ENCODE measurements at regions not wholly inside any gene's neighbourhood (a gene's known extent, or its start where the extent isn't known, plus 50 kb on each side); places are given as distances from the start of the nearest gene placed in this dataset.

DNA sequence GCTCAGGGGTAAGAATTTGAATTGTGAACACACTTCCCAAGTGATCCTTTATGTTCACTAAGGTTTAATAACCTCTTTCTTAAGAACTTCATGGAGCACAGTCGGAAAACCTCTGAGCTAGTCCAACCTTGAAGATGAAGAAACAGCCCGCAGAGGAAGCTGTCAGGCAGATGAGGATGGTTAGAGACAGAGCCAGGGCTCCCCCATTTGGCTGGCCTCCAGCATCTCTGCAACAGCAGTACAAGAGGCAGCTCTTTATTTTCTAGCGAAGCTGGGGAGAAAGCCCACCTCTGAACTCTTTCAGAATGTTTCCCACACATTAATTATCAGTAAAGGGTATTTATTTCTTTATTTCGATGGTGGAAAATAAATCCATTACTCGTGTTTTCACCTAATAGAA, 350.8 kb downstream of the DMRT2 start:
- Histone ChIP-seq H3F3A (replicated peaks; ENCODE audit: insufficient read depth) (no peaks in the 10 kb centered on the region), H3K27me3 (ENCODE audit: insufficient read depth) (no peaks in the 10 kb centered on the region), H3K4me1 (ENCODE audit: control insufficient read depth in 1 of 2, insufficient read depth in 2 of 2, low read depth in 1 of 2, low read length in 1 of 2) (no peaks in the 10 kb centered on the region), H3K79me2 (ENCODE audit: insufficient read depth) (no peaks in the 10 kb centered on the region), H2AFZ (ENCODE audit: low read depth) (no peak overlapping the region), H3K9me3 (no peaks in the 10 kb centered on the region), H3K4me3 (ENCODE audit: low read depth in 2 of 2, low read length in 1 of 2) (no peak overlapping the region), H3K9me2 (no peaks in the 10 kb centered on the region), H3K27ac (ENCODE audit: low read depth in 2 of 2, low read length in 1 of 2) (no peak overlapping the region), H4K20me1 (ENCODE audit: insufficient read depth) (no peaks in the 10 kb centered on the region), H3K9ac (no peak overlapping the region), H3K36me3 (replicated peaks in 1 of 2; ENCODE audit: control insufficient read depth in 1 of 2, insufficient read depth in 2 of 2, low read length in 1 of 2) (no peaks in the 10 kb centered on the region), H3K4me2 (no peak overlapping the region)
- DNase-seq = no peak
- ChIA-PET POLR2A (no interaction called here), CTCF (no interaction called here)
- TF ChIP-seq ELF1 (IDR thresholded peaks at IDR 0.05) (no peak), RFX5 (IDR thresholded peaks at IDR 0.05; ENCODE audit: low read length) (no peak), RAD21 (IDR thresholded peaks at IDR 0.05; ENCODE audit: low read length) (no peak), POLR2AphosphoS5 (IDR thresholded peaks at IDR 0.05; ENCODE audit: low read depth, low read length) (no peak), SIN3A (IDR thresholded peaks at IDR 0.05; ENCODE audit: borderline replicate concordance, low read depth, low read length) (no peak), JUND (IDR thresholded peaks at IDR 0.05) (no peak), FOXJ3 (CRISPR knock-in tag; IDR thresholded peaks at IDR 0.05) (no peak), EP300 (IDR thresholded peaks at IDR 0.05; ENCODE audit: borderline replicate concordance in 1 of 2, low read depth in 1 of 2, low read length in 1 of 2) (no peak), SMC3 (IDR thresholded peaks at IDR 0.05; ENCODE audit: low read depth, low read length) (no peak), NRF1 (IDR thresholded peaks at IDR 0.05; ENCODE audit: low read depth, low read length) (no peak)
- TF ChIP-seq, protein P1, sequence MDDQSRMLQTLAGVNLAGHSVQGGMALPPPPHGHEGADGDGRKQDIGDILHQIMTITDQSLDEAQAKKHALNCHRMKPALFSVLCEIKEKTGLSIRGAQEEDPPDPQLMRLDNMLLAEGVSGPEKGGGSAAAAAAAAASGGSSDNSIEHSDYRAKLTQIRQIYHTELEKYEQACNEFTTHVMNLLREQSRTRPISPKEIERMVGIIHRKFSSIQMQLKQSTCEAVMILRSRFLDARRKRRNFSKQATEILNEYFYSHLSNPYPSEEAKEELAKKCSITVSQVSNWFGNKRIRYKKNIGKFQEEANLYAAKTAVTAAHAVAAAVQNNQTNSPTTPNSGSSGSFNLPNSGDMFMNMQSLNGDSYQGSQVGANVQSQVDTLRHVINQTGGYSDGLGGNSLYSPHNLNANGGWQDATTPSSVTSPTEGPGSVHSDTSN (IDR thresholded peaks at IDR 0.05) = no peak
- TF ChIP-seq, protein P2, sequence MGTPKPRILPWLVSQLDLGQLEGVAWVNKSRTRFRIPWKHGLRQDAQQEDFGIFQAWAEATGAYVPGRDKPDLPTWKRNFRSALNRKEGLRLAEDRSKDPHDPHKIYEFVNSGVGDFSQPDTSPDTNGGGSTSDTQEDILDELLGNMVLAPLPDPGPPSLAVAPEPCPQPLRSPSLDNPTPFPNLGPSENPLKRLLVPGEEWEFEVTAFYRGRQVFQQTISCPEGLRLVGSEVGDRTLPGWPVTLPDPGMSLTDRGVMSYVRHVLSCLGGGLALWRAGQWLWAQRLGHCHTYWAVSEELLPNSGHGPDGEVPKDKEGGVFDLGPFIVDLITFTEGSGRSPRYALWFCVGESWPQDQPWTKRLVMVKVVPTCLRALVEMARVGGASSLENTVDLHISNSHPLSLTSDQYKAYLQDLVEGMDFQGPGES (IDR thresholded peaks at IDR 0.05; ENCODE audit: low read depth, low read length) = no peak
- WGBS (ENCODE audit: low lambda C conversion rate) = 0% methylated on average over 5 of the region's 5 CpGs

- CTCF ChIA-PET = no interaction called here
- H3K36me3 ChIP-seq (replicated peaks in 1 of 2; ENCODE audit: control insufficient read depth in 1 of 2, insufficient read depth in 2 of 2, low read length in 1 of 2) = no peaks in the 10 kb centered on the region
These were observed 354.8 kb downstream of the DMRT2 start for GRCh38 chr9:1404940-1405339.

More at GRCh38 chr9:1404940-1405339, 354.8 kb downstream of the DMRT2 start:
- POLR2A ChIA-PET = no interaction called here
- DNase-seq = no peak
- Histone ChIP-seq H3K4me2 (no peak overlapping the region), H4K20me1 (ENCODE audit: insufficient read depth) (no peaks in the 10 kb centered on the region), H3K79me2 (ENCODE audit: insufficient read depth) (no peaks in the 10 kb centered on the region), H3K4me1 (ENCODE audit: control insufficient read depth in 1 of 2, insufficient read depth in 2 of 2, low read depth in 1 of 2, low read length in 1 of 2) (no peaks in the 10 kb centered on the region), H3K27me3 (ENCODE audit: insufficient read depth) (no peaks in the 10 kb centered on the region), H3K27ac (ENCODE audit: low read depth in 2 of 2, low read length in 1 of 2) (no peak overlapping the region), H3K4me3 (ENCODE audit: low read depth in 2 of 2, low read length in 1 of 2) (no peak overlapping the region), H2AFZ (ENCODE audit: low read depth) (no peak overlapping the region), H3K9me2 (no peaks in the 10 kb centered on the region), H3K9ac (no peak overlapping the region), H3F3A (replicated peaks; ENCODE audit: insufficient read depth) (no peaks in the 10 kb centered on the region), H3K9me3 (no peaks in the 10 kb centered on the region)
- WGBS (ENCODE audit: low lambda C conversion rate) = 3% methylated on average over 4 of the region's 4 CpGs
- TF ChIP-seq FOXM1 (IDR thresholded peaks at IDR 0.05; ENCODE audit: low read depth) = no peak
- TF ChIP-seq YY1 (IDR thresholded peaks at IDR 0.05; ENCODE audit: low read depth) = no peak
- no peak for TF ChIP-seq CHD2 (IDR thresholded peaks at IDR 0.05; ENCODE audit: low read length, partially characterized antibody)
- TF ChIP-seq MEF2A (IDR thresholded peaks at IDR 0.05; ENCODE audit: borderline replicate concordance, low read depth) = no peak
- no peak for TF ChIP-seq ZBTB33 (IDR thresholded peaks at IDR 0.05; ENCODE audit: borderline replicate concordance, low read depth)
- TF ChIP-seq EP300 (IDR thresholded peaks at IDR 0.05; ENCODE audit: borderline replicate concordance in 1 of 2, low read depth in 1 of 2, low read length in 1 of 2) = no peak
- no peak for TF ChIP-seq SIN3A (IDR thresholded peaks at IDR 0.05; ENCODE audit: borderline replicate concordance, low read depth, low read length)
- TF ChIP-seq NFIC (IDR thresholded peaks at IDR 0.05; ENCODE audit: borderline replicate concordance) = no peak
- TF ChIP-seq, protein P2 (IDR thresholded peaks at IDR 0.05; ENCODE audit: low read depth, low read length) = no peak
- TF ChIP-seq POLR2AphosphoS5 (IDR thresholded peaks at IDR 0.05; ENCODE audit: low read depth, low read length) = no peak
- TF ChIP-seq CTCF (IDR thresholded peaks at IDR 0.05) = no peak
- no peak for TF ChIP-seq RAD21 (IDR thresholded peaks at IDR 0.05; ENCODE audit: low read length)
- no peak for TF ChIP-seq TEAD4 (IDR thresholded peaks at IDR 0.05; ENCODE audit: borderline replicate concordance, insufficient read depth)
- no peak for TF ChIP-seq MXI1 (IDR thresholded peaks at IDR 0.05; ENCODE audit: low read depth, low read length)
- TF ChIP-seq GATA2 (CRISPR knock-in tag; IDR thresholded peaks at IDR 0.05) = no peak
- no peak for TF ChIP-seq GABPA (IDR thresholded peaks at IDR 0.05; ENCODE audit: low read depth)
